ENCODE measurements at regions not wholly inside any gene's neighbourhood (a gene's known extent, or its start where the extent isn't known, plus 50 kb on each side); places are given as distances from the start of the nearest gene placed in this dataset.

DNA sequence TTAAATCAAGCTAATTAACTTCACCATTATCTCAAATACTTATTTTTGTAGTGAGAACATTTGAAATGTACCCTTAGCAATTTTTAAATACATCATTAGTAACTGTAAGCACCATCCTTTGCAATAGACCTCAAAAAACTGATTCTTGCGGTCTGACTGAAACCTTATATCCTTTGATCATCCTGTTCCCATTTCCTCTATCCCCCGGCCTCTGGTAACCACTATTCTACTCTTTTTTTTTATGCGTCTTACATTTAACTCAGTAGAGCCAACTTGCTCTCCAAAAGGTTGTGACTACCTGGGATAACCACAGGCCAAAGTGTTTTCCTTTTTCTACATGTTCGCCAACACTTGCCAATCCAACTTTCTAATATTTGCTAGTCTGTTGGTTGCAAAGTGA lies 106.1 kb downstream of the IRX1 start:
- Mint-ChIP-seq H3K4me1 (no peaks in the 10 kb centered on the region), H3K36me3 (ENCODE audit: low read depth) (no peaks in the 10 kb centered on the region), H3K4me3 (no peak overlapping the region), H3K27me3 (peaks cover 2% of the 10 kb centered on the region), H3K9me3 (peaks cover 8% of the 10 kb centered on the region), H3K27ac (no peak overlapping the region)
- DNase-seq: no peak
- ATAC-seq: no peak

- no peak for ATAC-seq
- no peak overlapping the region for H3K4me3 Mint-ChIP-seq
Observed at GRCh38 chr5:3704661-3705060, 109.0 kb downstream of the IRX1 start.

DNA sequence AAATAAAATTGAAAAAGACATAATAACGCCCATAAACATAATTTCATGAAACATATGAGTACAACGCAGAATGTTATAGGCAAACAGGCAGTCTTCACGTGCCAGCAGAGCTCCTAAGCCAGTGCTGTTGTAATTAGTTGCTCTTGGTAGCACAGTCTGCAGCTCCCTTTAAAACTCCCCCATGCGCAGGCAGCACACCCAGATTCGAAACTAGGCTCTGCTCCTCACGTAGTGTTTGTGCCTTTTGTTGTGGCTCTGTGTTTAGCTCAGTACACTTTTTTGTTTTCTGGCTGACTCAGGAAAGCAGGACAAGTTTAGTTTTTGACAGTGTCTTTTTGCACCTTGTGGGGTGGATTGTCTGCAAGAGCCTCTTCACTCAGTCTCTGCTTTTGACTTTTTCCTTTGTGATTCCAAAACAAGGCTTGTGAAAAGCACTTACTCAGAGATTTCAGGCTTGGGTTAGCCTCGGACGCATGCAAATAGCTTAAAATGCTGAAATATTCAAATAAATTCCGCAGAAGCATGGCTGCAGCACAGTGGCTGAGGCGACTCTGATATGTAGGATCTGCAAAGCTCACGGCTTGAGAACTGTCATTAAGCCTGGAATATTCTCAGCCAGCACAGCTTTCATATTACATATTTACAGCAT lies 113.6 kb downstream of the IRX1 start:
- Mint-ChIP-seq H3K9me3 (peaks cover 7% of the 10 kb centered on the region), H3K4me1 (no peaks in the 10 kb centered on the region), H3K27me3 (peaks cover 7% of the 10 kb centered on the region), H3K36me3 (ENCODE audit: low read depth) (no peaks in the 10 kb centered on the region), H3K4me3 (no peak overlapping the region), H3K27ac (no peak overlapping the region)
- no peak for DNase-seq
- no peak for ATAC-seq

More at GRCh38 chr5:3704661-3705060, 109.0 kb downstream of the IRX1 start:
- Mint-ChIP-seq H3K9me3 (peaks cover 8% of the 10 kb centered on the region), H3K4me1 (no peaks in the 10 kb centered on the region), H3K36me3 (ENCODE audit: low read depth) (no peaks in the 10 kb centered on the region), H3K27me3 (peaks cover 4% of the 10 kb centered on the region), H3K27ac (no peak overlapping the region)
- no peak for DNase-seq

DNA sequence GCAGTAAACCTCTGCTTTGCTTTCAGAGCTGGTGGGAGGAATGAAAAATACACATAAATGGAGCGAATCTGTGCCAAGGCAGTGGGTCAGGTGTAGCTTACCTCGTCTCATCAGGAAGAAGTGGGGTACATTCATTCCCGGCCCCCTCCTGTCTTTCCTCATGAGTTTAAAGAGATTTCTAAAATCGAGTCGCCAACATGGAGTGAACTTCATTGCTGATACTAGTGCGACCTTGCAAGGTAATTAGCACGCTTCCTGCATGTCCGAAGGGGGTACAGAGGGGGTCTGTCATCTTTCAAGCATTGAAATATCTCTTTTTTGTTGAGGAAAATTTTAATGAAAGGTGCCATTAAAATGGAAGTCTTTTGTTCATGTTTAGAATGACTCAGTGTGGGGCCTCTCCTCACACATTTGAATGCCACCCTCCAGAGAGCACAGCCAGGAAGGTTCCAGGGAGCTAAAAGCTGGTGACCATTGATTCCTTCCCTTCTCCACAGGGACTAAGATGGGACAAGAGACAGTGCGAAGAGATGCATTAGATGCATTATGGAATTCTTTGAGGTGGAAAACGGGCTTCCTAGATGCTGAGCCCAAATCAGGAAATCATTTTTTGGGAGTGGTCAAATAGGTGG lies 114.2 kb downstream of the IRX1 start:
- Mint-ChIP-seq H3K4me1 (no peaks in the 10 kb centered on the region), H3K27ac (no peak overlapping the region), H3K27me3 (peaks cover 7% of the 10 kb centered on the region), H3K36me3 (ENCODE audit: low read depth) (no peaks in the 10 kb centered on the region), H3K9me3 (peaks cover 10% of the 10 kb centered on the region), H3K4me3 (no peak overlapping the region)
- DNase-seq (no peak), ATAC-seq (no peak)

GRCh38 chr5:3715062-3715461 lies 119.4 kb downstream of the IRX1 start:
- DNase-seq (no peak), ATAC-seq (no peak)
- H3K4me1 Mint-ChIP-seq: no peaks in the 10 kb centered on the region
- peaks cover 16% of the 10 kb centered on the region for H3K9me3 Mint-ChIP-seq
- H3K27me3 Mint-ChIP-seq: peaks cover 5% of the 10 kb centered on the region
- no peak overlapping the region for H3K4me3 Mint-ChIP-seq
- no peaks in the 10 kb centered on the region for H3K36me3 Mint-ChIP-seq (ENCODE audit: low read depth)
- H3K27ac Mint-ChIP-seq: no peak overlapping the region

- H3K4me3 Mint-ChIP-seq: no peak overlapping the region
- no peaks in the 10 kb centered on the region for H3K36me3 Mint-ChIP-seq (ENCODE audit: low read depth)
Observed at GRCh38 chr5:3729631-3730030, 134.0 kb downstream of the IRX1 start.

DNA sequence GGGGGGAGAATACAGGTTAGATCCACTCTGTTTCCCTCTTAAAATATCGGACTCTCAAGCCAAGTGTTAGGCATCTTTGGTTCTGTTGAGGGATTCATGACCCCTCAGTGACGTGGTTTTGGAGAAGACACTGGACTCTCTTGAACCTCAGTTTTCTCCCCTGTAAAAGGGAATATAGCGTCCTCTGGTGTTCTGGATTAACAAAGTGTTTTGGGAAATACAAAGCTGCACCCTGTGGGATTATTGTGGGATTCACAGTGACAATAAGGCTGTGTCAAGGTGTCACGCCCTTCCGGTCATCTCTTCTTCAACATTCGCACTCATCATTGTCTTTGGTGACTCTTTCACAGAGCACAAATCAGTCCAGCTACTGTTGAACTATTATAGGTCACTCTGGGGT lies 139.0 kb downstream of the IRX1 start:
- H3K27ac Mint-ChIP-seq: no peak overlapping the region
- no peaks in the 10 kb centered on the region for H3K4me1 Mint-ChIP-seq
- no peaks in the 10 kb centered on the region for H3K27me3 Mint-ChIP-seq
- H3K36me3 Mint-ChIP-seq (ENCODE audit: low read depth): no peaks in the 10 kb centered on the region
- H3K4me3 Mint-ChIP-seq: no peak overlapping the region
- no peaks in the 10 kb centered on the region for H3K9me3 Mint-ChIP-seq
- DNase-seq (no peak), ATAC-seq (no peak)

More at GRCh38 chr5:3729631-3730030, 134.0 kb downstream of the IRX1 start:
- ATAC-seq (no peak), DNase-seq (no peak)
- H3K27ac Mint-ChIP-seq: no peak overlapping the region
- no peaks in the 10 kb centered on the region for H3K27me3 Mint-ChIP-seq
- H3K9me3 Mint-ChIP-seq: no peaks in the 10 kb centered on the region
- no peaks in the 10 kb centered on the region for H3K4me1 Mint-ChIP-seq

DNA sequence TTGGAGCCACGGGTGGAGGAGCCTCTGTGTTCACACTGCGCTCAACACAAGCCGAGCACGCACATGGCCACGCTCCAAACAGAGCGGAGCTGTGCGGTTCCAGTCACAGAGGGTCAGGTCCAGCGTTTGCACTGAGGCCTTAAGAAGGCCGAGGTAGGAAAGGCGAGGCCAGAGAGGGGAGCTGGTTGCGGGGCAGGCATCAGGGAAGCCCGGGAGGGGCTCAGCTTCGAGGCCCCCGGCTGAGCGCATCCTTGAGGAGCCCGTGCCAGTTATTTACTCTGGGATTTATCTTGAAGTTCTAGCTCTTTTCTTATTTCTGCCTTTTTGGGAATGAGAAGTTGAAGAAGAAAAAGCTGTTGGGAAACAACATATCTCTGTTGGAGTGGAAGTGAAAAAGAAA lies 140.8 kb downstream of the IRX1 start:
- H3K27ac Mint-ChIP-seq: no peak overlapping the region
- H3K9me3 Mint-ChIP-seq: peaks cover 3% of the 10 kb centered on the region
- no peak overlapping the region for H3K4me3 Mint-ChIP-seq
- DNase-seq: no peak
- no peak for ATAC-seq
- H3K4me1 Mint-ChIP-seq: no peaks in the 10 kb centered on the region
- H3K27me3 Mint-ChIP-seq: no peaks in the 10 kb centered on the region
- no peaks in the 10 kb centered on the region for H3K36me3 Mint-ChIP-seq (ENCODE audit: low read depth)

DNA sequence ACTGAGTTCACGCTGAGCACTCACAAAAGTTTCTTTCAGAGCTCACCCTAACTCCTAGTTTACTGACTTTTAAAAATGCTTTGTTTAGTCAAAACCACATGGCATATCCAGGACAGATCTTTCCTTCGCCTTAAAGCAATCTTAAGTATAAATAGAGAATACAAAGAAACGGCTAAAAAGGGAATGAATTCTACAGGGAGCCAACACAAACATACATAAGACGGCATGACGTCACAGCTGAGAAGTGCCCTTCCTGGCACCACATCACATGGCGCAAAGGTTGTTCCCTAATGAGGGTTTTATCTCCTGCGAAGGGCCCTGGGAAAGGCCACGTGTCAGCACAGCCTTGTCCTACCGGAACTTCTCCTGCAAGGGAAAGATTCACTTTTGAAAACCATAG lies 141.3 kb downstream of the IRX1 start:
- ATAC-seq (no peak), DNase-seq (no peak)
- no peaks in the 10 kb centered on the region for H3K36me3 Mint-ChIP-seq (ENCODE audit: low read depth)
- no peaks in the 10 kb centered on the region for H3K4me1 Mint-ChIP-seq
- H3K9me3 Mint-ChIP-seq: peaks cover 3% of the 10 kb centered on the region
- no peaks in the 10 kb centered on the region for H3K27me3 Mint-ChIP-seq
- no peak overlapping the region for H3K4me3 Mint-ChIP-seq
- no peak overlapping the region for H3K27ac Mint-ChIP-seq

GRCh38 chr5:3738919-3739318 lies 143.3 kb downstream of the IRX1 start:
- ATAC-seq: no peak
- no peaks in the 10 kb centered on the region for H3K36me3 Mint-ChIP-seq (ENCODE audit: low read depth)
- no peaks in the 10 kb centered on the region for H3K27me3 Mint-ChIP-seq
- H3K4me1 Mint-ChIP-seq: no peaks in the 10 kb centered on the region
- no peak for DNase-seq
- H3K4me3 Mint-ChIP-seq: no peak overlapping the region
- peaks cover 3% of the 10 kb centered on the region for H3K9me3 Mint-ChIP-seq
- H3K27ac Mint-ChIP-seq: no peak overlapping the region

DNA sequence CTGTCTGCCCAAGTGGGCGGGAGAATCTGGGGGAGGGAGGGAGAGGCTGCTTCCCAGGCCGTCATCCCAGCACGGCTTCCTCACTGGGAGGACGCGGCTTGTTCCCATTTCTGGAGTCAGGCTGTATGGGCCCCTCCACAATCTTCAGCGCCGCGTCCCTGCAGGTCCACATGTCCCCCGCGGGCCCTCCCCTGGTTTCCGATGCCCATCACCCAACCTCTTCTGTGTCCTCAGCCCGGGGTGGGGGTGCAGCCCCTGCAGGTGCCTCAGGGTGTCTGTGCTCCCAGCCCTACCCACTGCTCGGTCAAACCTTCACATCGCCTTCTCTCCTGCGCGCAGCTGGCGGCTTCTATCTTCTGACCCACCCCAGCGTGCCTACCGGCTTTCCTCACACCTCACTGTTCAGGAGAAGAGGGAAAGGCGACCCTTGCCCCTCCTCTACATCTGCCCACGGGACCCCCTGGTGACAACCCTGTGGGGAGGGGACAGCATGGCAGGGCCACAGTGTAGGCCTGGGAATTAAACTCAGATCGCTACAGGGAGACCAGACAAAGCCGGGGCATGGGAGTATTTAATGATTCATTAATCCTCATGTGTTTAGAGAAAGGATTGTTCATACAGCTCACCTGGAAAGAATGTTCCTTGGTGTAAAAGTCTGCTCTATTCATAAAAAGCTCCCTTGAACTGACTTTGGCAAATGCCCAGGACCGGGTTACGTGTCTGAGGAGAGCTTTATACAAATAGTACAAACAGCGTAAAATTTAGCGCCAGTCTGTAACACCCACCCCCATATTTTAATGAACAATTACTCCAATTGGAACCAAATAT lies 145.1 kb downstream of the IRX1 start:
- no peak overlapping the region for H3K4me3 Mint-ChIP-seq
- ATAC-seq (no peak), DNase-seq (no peak)
- H3K9me3 Mint-ChIP-seq: peaks cover 3% of the 10 kb centered on the region
- H3K27ac Mint-ChIP-seq: no peak overlapping the region
- no peaks in the 10 kb centered on the region for H3K27me3 Mint-ChIP-seq
- H3K4me1 Mint-ChIP-seq: no peaks in the 10 kb centered on the region
- no peaks in the 10 kb centered on the region for H3K36me3 Mint-ChIP-seq (ENCODE audit: low read depth)

GRCh38 chr5:3741374-3741770 lies 145.7 kb downstream of the IRX1 start:
- Mint-ChIP-seq H3K9me3 (peaks cover 3% of the 10 kb centered on the region), H3K27me3 (no peaks in the 10 kb centered on the region), H3K4me3 (no peak overlapping the region), H3K4me1 (no peaks in the 10 kb centered on the region), H3K36me3 (ENCODE audit: low read depth) (no peaks in the 10 kb centered on the region), H3K27ac (no peak overlapping the region)
- DNase-seq: no peak
- ATAC-seq: no peak

DNA sequence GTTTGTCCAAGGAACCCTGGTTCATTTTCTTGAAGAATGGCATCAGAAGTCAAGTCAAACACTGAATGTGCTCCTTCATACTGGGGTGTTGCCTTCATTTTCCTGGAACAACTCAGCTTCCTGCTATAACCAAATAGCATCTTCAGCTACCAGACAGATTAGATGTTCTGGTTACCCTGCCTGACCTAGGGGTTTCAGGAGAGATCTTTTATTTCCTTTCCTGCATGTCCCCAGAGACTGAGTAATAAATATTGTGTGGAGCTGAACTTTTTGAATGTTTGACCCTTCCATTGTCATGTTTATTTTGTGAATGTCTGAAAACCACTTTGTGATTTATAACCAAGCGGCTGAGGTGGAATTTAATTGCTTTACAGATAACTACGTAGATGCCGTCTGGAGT lies 147.1 kb downstream of the IRX1 start:
- H3K4me1 Mint-ChIP-seq: no peaks in the 10 kb centered on the region
- no peaks in the 10 kb centered on the region for H3K27me3 Mint-ChIP-seq
- ATAC-seq: no peak

GRCh38 chr5:3751846-3752245 lies 156.2 kb downstream of the IRX1 start:
- no peak for DNase-seq
- Mint-ChIP-seq H3K27me3 (no peaks in the 10 kb centered on the region), H3K27ac (no peak overlapping the region), H3K36me3 (ENCODE audit: low read depth) (no peaks in the 10 kb centered on the region), H3K4me3 (no peak overlapping the region), H3K4me1 (no peaks in the 10 kb centered on the region), H3K9me3 (peaks cover 22% of the 10 kb centered on the region)
- ATAC-seq: no peak

More for the DNA sequence above, 147.1 kb downstream of the IRX1 start:
- H3K9me3 Mint-ChIP-seq: peaks cover 10% of the 10 kb centered on the region
- DNase-seq: no peak
- no peak overlapping the region for H3K4me3 Mint-ChIP-seq
- no peak overlapping the region for H3K27ac Mint-ChIP-seq
- no peaks in the 10 kb centered on the region for H3K36me3 Mint-ChIP-seq (ENCODE audit: low read depth)

- Mint-ChIP-seq H3K4me1 (no peaks in the 10 kb centered on the region), H3K36me3 (ENCODE audit: low read depth) (no peaks in the 10 kb centered on the region), H3K27ac (no peak overlapping the region), H3K9me3 (no peaks in the 10 kb centered on the region), H3K4me3 (no peak overlapping the region), H3K27me3 (no peaks in the 10 kb centered on the region)
- ATAC-seq: no peak
- no peak for DNase-seq
Observed at GRCh38 chr5:3778000-3778550, 182.4 kb downstream of the IRX1 start.

All from activated naive CD8-positive, alpha-beta T cell treated with anti-CD3 and anti-CD28 coated beads, Interleukin-2, amount 50 U/mL, for 24 hours (primary cell).